G401 (cell line): ENCODE measurements at regions not wholly inside any gene's neighbourhood (a gene's known extent, or its start where the extent isn't known, plus 50 kb on each side); places are given as distances from the start of the nearest gene placed in this dataset.

Source experiments
- DNase-seq: peaks from one replicate; pipeline ENCODE4 v3.0.0-alpha.2; 2015; ENCODE audit warnings: low spot score
- in situ Hi-C: cut with HindIII; loops from 2 replicates; pipeline ENCODE4 v1.10.0; 2016; ENCODE audit warnings: low sequenced_read_pairs, mixed read lengths

DNA sequence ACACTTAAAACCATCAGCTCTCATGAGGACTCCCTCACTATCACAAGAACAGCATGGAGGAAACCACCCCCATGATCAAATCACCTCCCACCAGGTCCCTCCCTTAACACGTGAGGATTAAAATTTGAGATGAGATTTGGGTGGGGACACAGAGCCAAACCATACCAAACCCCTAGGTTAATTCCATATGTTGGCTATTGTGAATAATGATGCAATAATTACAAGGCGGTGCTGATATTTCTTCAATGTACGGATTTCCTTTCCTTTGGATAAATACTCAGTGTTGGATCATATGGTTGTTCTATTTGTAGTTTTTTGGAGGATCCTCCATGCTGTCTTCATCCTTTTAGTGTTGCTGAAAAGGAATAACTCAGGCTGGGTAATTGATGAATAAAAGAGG, 652.1 kb upstream of the PKDCC start:
- in situ Hi-C loops = no loop called here
- no peak for DNase-seq

GRCh38 chr2:41399437-41400087, 648.3 kb upstream of the PKDCC start:
- no peak for DNase-seq
- in situ Hi-C loops = no loop called here

GRCh38 chr2:41400088-41400665, 647.6 kb upstream of the PKDCC start:
- no peak for DNase-seq
- in situ Hi-C loops = no loop called here

- in situ Hi-C loops = no loop called here
Observed at GRCh38 chr2:41405441-41405840, 642.4 kb upstream of the PKDCC start.

GRCh38 chr2:41409328-41409727, 638.5 kb upstream of the PKDCC start:
- in situ Hi-C loops = no loop called here
- DNase-seq = no peak

More at GRCh38 chr2:41405441-41405840, 642.4 kb upstream of the PKDCC start:
- DNase-seq = no peak

DNA sequence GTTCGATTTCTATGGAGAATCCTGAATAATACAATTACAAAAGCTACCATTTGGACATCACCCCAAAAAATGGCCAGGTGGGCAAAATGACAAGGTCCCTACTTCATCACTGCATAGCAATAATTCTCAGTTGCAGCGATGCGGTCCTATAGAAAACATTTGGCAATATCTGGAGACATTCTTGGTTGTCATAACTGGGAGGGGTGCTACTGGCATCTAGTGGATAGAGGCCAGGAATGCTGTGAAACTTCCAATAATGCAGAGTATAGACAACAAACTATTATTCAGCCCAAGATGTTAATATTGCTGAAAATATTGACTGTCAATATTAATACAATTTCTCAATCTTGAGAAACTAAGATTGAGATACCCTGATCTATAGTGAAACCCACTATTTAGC, 637.8 kb upstream of the PKDCC start:
- in situ Hi-C loops = no loop called here
- no peak for DNase-seq

GRCh38 chr2:41413813-41414485, 633.9 kb upstream of the PKDCC start:
- in situ Hi-C loops = no loop called here
- DNase-seq = no peak

DNA sequence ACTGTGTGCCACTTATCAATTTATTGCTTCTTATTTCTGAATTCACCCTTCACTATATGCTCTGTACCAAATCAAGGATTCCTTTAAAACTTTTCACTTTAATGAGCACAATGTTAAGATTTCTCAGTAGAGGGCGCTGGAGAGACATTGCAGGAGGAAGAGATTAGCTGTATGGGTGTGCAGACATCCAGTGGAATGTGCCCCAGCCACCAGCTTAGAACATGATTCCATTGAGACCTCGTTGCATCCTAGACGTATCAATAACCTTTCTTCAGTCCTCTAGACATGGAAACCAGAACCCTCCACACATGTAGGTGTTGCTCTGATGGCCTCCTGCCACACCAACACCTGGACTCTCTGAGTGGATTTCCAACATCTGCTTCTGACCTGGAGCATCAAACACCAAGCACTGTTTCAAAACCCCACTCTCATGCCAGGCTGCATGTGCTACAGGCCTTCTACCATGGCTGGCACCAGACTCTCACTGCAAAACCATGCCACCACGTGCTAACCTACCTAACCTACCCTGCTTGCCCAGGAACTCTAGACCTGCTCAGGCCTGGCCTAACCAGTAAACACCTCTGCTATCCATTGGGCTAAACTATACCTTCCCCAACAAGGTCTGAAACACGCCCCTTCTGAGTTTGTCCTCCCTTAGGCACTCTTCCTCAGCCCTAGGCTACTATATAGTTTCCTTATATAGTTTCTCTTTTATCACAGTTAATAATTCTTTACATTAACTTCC, 633.2 kb upstream of the PKDCC start:
- in situ Hi-C loops = no loop called here
- peak; percentile 3 for DNase-seq

DNA sequence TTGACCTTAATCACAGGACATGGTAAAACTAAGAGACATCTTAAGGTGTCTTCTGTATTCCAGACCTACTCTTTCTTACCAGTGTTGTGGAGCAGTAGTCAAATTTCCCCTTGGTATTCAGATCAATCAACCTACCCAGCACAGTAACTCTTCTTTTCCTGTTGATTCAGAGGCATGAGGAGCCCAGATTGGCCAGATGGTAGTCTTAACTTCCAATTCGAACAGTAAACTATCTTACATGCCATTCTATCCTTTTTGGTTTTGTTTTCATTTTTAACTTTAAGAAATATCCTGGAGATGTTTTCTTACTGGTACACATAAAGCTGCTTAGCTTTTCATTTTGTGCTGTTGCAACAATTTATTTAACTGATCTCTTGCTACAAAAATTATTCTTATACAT, 630.3 kb upstream of the PKDCC start:
- no peak for DNase-seq
- in situ Hi-C loops = no loop called here

- in situ Hi-C loops = no loop called here
Observed at GRCh38 chr2:41420219-41420618, 627.6 kb upstream of the PKDCC start.

GRCh38 chr2:41420872-41421271, 626.9 kb upstream of the PKDCC start:
- no peak for DNase-seq
- in situ Hi-C loops = no loop called here

More at GRCh38 chr2:41420219-41420618, 627.6 kb upstream of the PKDCC start:
- DNase-seq = no peak

- in situ Hi-C loops = no loop called here
- DNase-seq = no peak
Observed at GRCh38 chr2:41431756-41432155, 616.1 kb upstream of the PKDCC start.

DNA sequence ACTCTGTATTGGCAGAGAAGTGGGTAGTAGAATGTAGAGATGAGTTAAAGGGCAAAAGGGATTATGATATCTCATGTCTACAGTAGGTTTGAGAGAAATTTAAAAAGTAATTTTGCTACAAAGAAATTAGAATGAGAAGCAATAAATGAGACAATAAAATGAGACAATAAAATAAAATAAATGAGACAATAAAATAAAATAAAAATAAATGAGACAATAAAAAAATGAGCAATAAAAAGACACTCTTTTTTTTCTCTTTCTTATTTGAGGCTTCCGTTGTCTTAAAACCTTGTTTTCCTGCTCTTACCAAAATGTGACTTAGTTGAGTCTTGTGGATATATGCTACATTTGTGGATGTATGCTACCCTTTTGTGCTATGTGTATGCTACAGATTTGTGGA, 615.4 kb upstream of the PKDCC start:
- DNase-seq = no peak
- in situ Hi-C loops = no loop called here

DNA sequence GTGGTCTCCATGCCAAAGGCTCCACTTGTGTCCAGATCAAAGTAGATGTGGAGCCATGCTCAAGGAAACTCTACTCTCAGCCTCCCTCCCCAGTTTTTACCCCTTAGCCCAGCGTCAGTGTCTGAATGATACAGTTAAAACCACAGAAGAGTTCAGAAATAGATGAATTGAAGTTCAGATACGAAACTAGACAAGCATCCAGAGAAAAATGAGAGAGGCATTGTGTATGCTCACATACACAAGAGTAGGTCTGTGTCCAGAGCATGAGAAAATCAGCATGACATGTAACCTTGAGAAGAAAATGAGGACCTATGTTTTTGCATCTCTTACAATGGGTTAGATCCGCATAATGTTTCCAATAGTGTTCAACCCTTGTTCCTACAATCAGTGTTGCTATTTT, 612.8 kb upstream of the PKDCC start:
- DNase-seq = no peak
- in situ Hi-C loops = no loop called here

GRCh38 chr2:41441958-41442357, 605.9 kb upstream of the PKDCC start:
- DNase-seq = no peak
- in situ Hi-C loops = no loop called here

- in situ Hi-C loops = no loop called here
- DNase-seq = no peak
Observed at GRCh38 chr2:41445865-41446264, 602.0 kb upstream of the PKDCC start.

DNA sequence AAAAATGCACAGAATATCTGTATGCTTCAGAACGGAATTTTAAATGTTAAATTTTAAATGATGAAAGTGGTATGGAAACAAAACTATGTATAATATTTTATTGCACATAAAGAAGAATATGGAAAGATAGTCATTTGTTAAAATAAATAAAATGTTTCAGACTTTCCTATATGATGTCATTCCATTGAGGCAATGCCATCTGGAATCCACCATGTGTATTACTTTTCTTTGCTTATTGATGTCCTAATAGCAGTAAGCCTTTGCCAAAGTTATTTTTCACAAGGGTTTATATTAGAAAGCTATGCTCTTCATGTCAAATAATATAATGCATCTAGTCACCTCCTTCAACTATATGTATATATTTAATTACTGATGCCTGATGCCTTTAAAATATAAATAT, 601.6 kb upstream of the PKDCC start:
- DNase-seq = no peak
- in situ Hi-C loops = no loop called here

GRCh38 chr2:41448221-41448620, 599.6 kb upstream of the PKDCC start:
- in situ Hi-C loops = no loop called here
- no peak for DNase-seq

GRCh38 chr2:41457026-41457425, 590.8 kb upstream of the PKDCC start:
- in situ Hi-C loops = no loop called here
- DNase-seq = no peak

DNA sequence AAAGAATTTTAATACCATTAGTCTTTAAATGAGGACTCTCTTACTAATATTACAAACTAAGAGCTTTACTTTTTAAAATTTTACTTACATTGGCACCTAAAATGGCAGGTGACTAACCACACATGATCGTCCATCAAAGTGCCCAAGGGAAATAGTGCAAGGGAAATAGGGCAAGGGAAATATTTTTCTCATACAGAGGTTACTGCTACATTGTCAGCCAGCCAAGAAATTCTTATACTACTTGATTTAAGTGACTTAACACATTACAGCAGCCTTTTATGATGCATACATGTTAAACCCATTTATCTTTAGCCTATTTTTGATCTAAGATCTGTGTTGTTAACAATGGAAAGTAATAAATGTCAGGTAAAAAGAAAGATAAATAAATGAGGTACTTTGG, 587.2 kb upstream of the PKDCC start:
- DNase-seq = no peak
- in situ Hi-C loops = no loop called here
